ENCODE measurements at regions not wholly inside any gene's neighbourhood (a gene's known extent, or its start where the extent isn't known, plus 50 kb on each side); places are given as distances from the start of the nearest gene placed in this dataset.

- TF ChIP-seq, protein P1, sequence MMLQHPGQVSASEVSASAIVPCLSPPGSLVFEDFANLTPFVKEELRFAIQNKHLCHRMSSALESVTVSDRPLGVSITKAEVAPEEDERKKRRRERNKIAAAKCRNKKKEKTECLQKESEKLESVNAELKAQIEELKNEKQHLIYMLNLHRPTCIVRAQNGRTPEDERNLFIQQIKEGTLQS (IDR thresholded peaks at IDR 0.05; ENCODE audit: borderline replicate concordance, extremely low read depth, low read depth, low read length): no peak
- no peak for TF ChIP-seq EGR1 (IDR thresholded peaks at IDR 0.05; ENCODE audit: borderline replicate concordance in 1 of 2, low read depth in 2 of 2, low read length in 2 of 2)
These were observed 58.7 kb upstream of the GPC1 start (continued) for GRCh38 chr2:240376739-240377138.

DNA sequence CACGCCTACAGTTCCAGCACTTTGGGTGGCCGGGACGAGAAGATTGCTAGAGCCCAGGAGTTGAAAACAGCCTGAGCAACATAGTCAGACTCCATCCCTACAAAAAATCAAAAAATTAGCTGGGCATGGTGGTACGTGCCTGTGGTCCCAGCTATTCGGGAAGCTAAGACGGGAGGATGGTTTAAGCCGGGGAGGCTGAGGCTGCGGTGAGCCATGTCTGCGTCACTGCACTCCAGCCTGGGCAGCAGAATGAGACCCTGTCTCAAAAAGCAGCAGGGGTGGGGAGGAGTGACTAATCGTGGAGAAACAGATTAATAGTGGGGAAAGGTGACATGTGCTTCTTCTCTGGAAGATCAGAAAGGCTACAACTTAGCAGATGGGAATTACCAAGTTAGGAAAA is 58.1 kb upstream of the GPC1 start:
- ChIA-PET SMC1A (ENCODE audit: uncharacterized antibody, unreplicated experiment) (no interaction called here), POLR2A (no interaction called here), CTCF (no interaction called here), RAD21 (ENCODE audit: unreplicated experiment) (no interaction called here)
- no peaks in the 10 kb centered on the region for H3K36me3 ChIP-seq (ENCODE audit: control insufficient read depth in 2 of 2, insufficient read depth in 2 of 2, low read length in 1 of 2)
- no peaks in the 10 kb centered on the region for H3K9me3 ChIP-seq (replicated peaks; ENCODE audit: control insufficient read depth, insufficient read depth, low read length)
- H3K9ac ChIP-seq (ENCODE audit: control insufficient read depth, insufficient read depth, low read length): no peak overlapping the region
- H2AFZ ChIP-seq (ENCODE audit: control insufficient read depth, low read depth, low read length): no peak overlapping the region
- no TSS peak for BruUV-seq (replicated peaks)
- H3K4me1 ChIP-seq (ENCODE audit: control insufficient read depth, insufficient read depth, low read length): no peaks in the 10 kb centered on the region
- DNase-seq (ENCODE audit: low read depth, low spot score): no peak
- H3K4me2 ChIP-seq (ENCODE audit: control insufficient read depth, insufficient read depth): no peak overlapping the region
- H3K79me2 ChIP-seq (ENCODE audit: control insufficient read depth, insufficient read depth, low read length): no peaks in the 10 kb centered on the region
- no peaks in the 10 kb centered on the region for H4K20me1 ChIP-seq (ENCODE audit: control insufficient read depth, insufficient read depth)
- H3K27me3 ChIP-seq (replicated peaks in 1 of 2; ENCODE audit: control insufficient read depth in 2 of 2, insufficient read depth in 2 of 2, low read length in 1 of 2): no peaks in the 10 kb centered on the region
- WGBS (ENCODE audit: insufficient coverage, insufficient replicate concordance, low lambda C conversion rate, missing lambda C conversion rate): 53% methylated on average over 10 of the region's 10 CpGs
- H3K27ac ChIP-seq (ENCODE audit: control insufficient read depth, insufficient read depth): no peak overlapping the region
- intact Hi-C loops (cut with micrococcal nuclease; ENCODE audit: unreplicated experiment) (no loop called here), in situ Hi-C loops (cut with MboI) (no loop called here)
- ATAC-seq: no peak
- no peak overlapping the region for H3K4me3 ChIP-seq
- FAIRE-seq: no peak
- TF ChIP-seq, protein P2, sequence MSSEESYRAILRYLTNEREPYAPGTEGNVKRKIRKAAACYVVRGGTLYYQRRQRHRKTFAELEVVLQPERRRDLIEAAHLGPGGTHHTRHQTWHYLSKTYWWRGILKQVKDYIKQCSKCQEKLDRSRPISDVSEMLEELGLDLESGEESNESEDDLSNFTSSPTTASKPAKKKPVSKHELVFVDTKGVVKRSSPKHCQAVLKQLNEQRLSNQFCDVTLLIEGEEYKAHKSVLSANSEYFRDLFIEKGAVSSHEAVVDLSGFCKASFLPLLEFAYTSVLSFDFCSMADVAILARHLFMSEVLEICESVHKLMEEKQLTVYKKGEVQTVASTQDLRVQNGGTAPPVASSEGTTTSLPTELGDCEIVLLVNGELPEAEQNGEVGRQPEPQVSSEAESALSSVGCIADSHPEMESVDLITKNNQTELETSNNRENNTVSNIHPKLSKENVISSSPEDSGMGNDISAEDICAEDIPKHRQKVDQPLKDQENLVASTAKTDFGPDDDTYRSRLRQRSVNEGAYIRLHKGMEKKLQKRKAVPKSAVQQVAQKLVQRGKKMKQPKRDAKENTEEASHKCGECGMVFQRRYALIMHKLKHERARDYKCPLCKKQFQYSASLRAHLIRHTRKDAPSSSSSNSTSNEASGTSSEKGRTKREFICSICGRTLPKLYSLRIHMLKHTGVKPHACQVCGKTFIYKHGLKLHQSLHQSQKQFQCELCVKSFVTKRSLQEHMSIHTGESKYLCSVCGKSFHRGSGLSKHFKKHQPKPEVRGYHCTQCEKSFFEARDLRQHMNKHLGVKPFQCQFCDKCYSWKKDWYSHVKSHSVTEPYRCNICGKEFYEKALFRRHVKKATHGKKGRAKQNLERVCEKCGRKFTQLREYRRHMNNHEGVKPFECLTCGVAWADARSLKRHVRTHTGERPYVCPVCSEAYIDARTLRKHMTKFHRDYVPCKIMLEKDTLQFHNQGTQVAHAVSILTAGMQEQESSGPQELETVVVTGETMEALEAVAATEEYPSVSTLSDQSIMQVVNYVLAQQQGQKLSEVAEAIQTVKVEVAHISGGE (CRISPR knock-in tag; IDR thresholded peaks at IDR 0.05): no peak
- TF ChIP-seq, protein P3, sequence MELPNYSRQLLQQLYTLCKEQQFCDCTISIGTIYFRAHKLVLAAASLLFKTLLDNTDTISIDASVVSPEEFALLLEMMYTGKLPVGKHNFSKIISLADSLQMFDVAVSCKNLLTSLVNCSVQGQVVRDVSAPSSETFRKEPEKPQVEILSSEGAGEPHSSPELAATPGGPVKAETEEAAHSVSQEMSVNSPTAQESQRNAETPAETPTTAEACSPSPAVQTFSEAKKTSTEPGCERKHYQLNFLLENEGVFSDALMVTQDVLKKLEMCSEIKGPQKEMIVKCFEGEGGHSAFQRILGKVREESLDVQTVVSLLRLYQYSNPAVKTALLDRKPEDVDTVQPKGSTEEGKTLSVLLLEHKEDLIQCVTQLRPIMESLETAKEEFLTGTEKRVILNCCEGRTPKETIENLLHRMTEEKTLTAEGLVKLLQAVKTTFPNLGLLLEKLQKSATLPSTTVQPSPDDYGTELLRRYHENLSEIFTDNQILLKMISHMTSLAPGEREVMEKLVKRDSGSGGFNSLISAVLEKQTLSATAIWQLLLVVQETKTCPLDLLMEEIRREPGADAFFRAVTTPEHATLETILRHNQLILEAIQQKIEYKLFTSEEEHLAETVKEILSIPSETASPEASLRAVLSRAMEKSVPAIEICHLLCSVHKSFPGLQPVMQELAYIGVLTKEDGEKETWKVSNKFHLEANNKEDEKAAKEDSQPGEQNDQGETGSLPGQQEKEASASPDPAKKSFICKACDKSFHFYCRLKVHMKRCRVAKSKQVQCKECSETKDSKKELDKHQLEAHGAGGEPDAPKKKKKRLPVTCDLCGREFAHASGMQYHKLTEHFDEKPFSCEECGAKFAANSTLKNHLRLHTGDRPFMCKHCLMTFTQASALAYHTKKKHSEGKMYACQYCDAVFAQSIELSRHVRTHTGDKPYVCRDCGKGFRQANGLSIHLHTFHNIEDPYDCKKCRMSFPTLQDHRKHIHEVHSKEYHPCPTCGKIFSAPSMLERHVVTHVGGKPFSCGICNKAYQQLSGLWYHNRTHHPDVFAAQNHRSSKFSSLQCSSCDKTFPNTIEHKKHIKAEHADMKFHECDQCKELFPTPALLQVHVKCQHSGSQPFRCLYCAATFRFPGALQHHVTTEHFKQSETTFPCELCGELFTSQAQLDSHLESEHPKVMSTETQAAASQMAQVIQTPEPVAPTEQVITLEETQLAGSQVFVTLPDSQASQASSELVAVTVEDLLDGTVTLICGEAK (IDR thresholded peaks at IDR 0.05; ENCODE audit: borderline replicate concordance): no peak
- TF ChIP-seq CUX1 (IDR thresholded peaks at IDR 0.05; ENCODE audit: insufficient replicate concordance, low read depth, low read length): no peak

Measured in GM12878 (cell line).